T-helper 17 cell (primary cell): ENCODE measurements at regions not wholly inside any gene's neighbourhood (a gene's known extent, or its start where the extent isn't known, plus 50 kb on each side); places are given as distances from the start of the nearest gene placed in this dataset.
"Not testable (repeated sequence)": the region's sequence is repeated elsewhere in the genome, so short reads cannot be mapped to it uniquely, and the experiment has no call there.

Experiments
- ATAC-seq: fragments of 150-1000 bp; cut with Tn5 transposase; 2 replicates; pipeline ENCODE4 v1.10.0; 2021; ENCODE audit warnings: mild to moderate bottlenecking, moderate library complexity
- DNase-seq, 3 donors: peaks; one replicate each; pipeline versions ENCODE4 v3.0.0 to v3.0.0-alpha.2; 2020 to 2021
- H3K9me3 ChIP-seq: one replicate; pipeline ENCODE4 v1.7.0; 2013; ENCODE audit warnings: low read length, mild to moderate bottlenecking; ENCODE audit not compliant: control insufficient read depth, poor library complexity, severe bottlenecking
- H3K27ac Mint-ChIP-seq: one replicate; pipeline ENCODE4 v1.8.0; 2022; ENCODE audit warnings: mild to moderate bottlenecking, moderate library complexity, mixed read lengths
- H3K27me3 Mint-ChIP-seq: one replicate; pipeline ENCODE4 v1.8.0; 2022; ENCODE audit warnings: mixed read lengths
- H3K36me3 Mint-ChIP-seq: one replicate; pipeline ENCODE4 v1.8.0; 2022; ENCODE audit warnings: low read depth, mixed read lengths
- H3K4me1 Mint-ChIP-seq: one replicate; pipeline ENCODE4 v1.8.0; 2022; ENCODE audit warnings: mild to moderate bottlenecking, mixed read lengths
- H3K4me3 Mint-ChIP-seq: one replicate; pipeline ENCODE4 v1.8.0; 2022; ENCODE audit warnings: mild to moderate bottlenecking, moderate library complexity, mixed read lengths

DNA sequence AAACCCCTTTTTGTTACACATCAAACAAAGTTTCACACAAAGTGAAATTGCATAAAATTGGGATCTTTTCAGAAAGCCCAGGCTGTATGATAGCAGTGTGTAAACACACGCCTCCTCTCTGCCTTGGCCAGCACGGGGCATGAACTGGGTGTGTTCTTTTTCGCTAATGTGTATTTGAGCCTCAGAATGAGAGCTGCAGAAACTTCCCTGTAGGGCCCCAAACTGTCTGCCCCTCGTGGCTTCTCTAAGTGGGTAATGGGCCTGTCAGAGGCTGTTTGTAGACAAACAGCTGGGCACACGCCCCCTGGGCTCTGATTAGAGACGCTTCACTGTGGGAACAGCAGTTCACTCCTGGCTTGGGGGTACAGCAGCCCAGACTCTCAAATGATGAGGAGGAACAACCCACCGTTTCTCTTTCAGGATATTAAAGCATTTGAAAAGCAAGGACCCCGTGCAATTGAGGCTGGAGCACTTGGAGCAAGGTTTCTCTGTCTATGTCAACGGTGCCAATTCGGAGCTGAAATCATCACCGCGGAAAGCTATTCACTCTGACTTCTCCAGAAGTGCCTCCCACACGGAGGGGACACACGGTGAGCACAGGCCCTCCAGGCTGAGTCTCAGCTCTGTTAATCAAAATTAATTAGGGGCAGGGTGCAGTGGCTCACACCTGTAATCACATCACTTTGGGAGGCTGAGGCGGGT, 78.4 kb downstream of the KATNIP start:
- DNase-seq (no peak), ATAC-seq (no peak)
- Mint-ChIP-seq H3K36me3 (peaks cover 6% of the 10 kb centered on the region), H3K4me3 (no peak overlapping the region), H3K27ac (no peak overlapping the region), H3K4me1 (no peaks in the 10 kb centered on the region), H3K27me3 (no peaks in the 10 kb centered on the region)
- no peaks in the 10 kb centered on the region for H3K9me3 ChIP-seq

GRCh38 chr16:27628943-27629462, 79.1 kb downstream of the KATNIP start:
- not testable (repeated sequence) for H3K4me3 Mint-ChIP-seq, DNase-seq, H3K4me1 Mint-ChIP-seq

DNA sequence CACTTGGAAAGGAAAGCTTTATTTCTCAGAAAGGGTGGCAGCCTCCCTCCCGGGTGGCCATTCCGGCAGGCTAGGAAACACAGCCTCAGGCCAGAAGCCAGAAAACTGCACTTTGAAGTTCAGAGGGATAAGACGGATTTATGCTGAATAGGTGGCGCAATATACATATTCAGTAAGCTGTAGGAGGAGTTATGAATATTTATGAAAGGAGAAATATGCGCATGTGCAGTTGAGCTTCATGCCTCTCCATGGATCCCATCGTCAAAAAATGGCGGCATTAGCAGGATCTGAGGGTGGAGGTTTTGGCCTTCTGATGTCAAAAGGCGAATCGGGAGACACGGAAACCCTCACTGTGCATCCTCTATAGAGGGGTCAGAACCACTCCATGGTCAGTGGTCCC, 82.3 kb downstream of the KATNIP start:
- Mint-ChIP-seq H3K4me1 (peaks cover 6% of the 10 kb centered on the region), H3K27me3 (no peaks in the 10 kb centered on the region), H3K4me3 (no peak overlapping the region), H3K27ac (no peak overlapping the region), H3K36me3 (peaks cover 9% of the 10 kb centered on the region)
- ATAC-seq (no peak), DNase-seq (no peak)
- H3K9me3 ChIP-seq = no peaks in the 10 kb centered on the region

More at GRCh38 chr16:27628943-27629462, 79.1 kb downstream of the KATNIP start:
- not testable (repeated sequence) for H3K36me3 Mint-ChIP-seq, ATAC-seq, H3K27me3 Mint-ChIP-seq, H3K9me3 ChIP-seq, H3K27ac Mint-ChIP-seq

GRCh38 chr16:27633221-27633620, 83.3 kb downstream of the KATNIP start:
- Mint-ChIP-seq H3K27me3 (no peaks in the 10 kb centered on the region), H3K4me3 (no peak overlapping the region), H3K4me1 (peaks cover 6% of the 10 kb centered on the region), H3K27ac (no peak overlapping the region), H3K36me3 (peaks cover 12% of the 10 kb centered on the region)
- H3K9me3 ChIP-seq = no peaks in the 10 kb centered on the region
- DNase-seq (no peak), ATAC-seq (no peak)

DNA sequence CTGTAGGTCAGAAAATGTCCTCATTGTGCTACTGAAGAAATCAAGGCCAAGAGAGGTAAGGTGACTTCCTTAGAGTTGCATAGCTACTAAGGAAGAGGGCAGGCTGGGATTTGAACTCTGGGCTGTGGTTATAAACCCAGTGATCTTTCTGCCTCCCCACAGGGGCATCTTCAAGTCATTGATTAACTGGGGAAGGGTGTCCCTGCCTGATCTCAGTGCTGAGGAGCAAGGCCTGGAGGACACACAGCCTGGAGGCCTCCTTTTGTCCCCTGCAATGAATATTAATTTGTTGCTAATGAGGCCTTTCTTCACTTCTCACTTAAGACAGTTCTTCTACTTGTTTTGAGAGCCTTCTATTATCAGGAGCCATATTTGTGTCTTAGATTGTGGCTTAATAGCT, 83.8 kb downstream of the KATNIP start:
- no peak overlapping the region for H3K4me3 Mint-ChIP-seq
- no peak overlapping the region for H3K27ac Mint-ChIP-seq
- peaks cover 12% of the 10 kb centered on the region for H3K36me3 Mint-ChIP-seq
- DNase-seq = no peak
- peaks cover 6% of the 10 kb centered on the region for H3K4me1 Mint-ChIP-seq
- no peaks in the 10 kb centered on the region for H3K9me3 ChIP-seq
- H3K27me3 Mint-ChIP-seq = no peaks in the 10 kb centered on the region
- no peak for ATAC-seq

DNA sequence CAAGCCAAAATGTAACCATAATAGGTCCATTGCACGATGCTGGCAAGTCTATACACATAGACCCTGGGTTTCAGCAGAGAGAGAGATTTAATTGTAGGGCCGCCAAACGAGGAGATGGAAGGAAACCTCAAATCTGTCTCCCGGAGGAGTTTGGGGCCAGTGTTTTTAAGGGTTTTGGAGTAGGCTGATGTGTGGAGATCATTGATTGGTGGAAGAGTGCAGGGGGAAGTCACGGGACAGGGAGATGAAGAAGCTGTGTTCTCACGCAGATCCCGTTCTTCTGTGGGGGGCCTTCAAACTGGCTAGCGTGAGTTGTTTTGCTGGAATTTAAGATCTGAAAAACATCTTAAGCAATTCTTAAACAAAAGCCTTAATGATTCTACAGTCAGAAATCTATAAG, 84.8 kb downstream of the KATNIP start:
- H3K27me3 Mint-ChIP-seq = no peaks in the 10 kb centered on the region
- H3K27ac Mint-ChIP-seq = no peak overlapping the region
- no peak for DNase-seq
- H3K4me1 Mint-ChIP-seq = peaks cover 9% of the 10 kb centered on the region
- H3K4me3 Mint-ChIP-seq = no peak overlapping the region
- no peak for ATAC-seq
- no peaks in the 10 kb centered on the region for H3K9me3 ChIP-seq
- H3K36me3 Mint-ChIP-seq = peaks cover 12% of the 10 kb centered on the region

GRCh38 chr16:27636453-27637240, 86.7 kb downstream of the KATNIP start:
- DNase-seq = no peak
- no peak for ATAC-seq
- no peaks in the 10 kb centered on the region for H3K9me3 ChIP-seq
- Mint-ChIP-seq H3K4me3 (no peak overlapping the region), H3K27ac (peak overlapping the region; percentile 11), H3K27me3 (no peaks in the 10 kb centered on the region), H3K36me3 (peaks cover 14% of the 10 kb centered on the region), H3K4me1 (peaks cover 9% of the 10 kb centered on the region)

DNA sequence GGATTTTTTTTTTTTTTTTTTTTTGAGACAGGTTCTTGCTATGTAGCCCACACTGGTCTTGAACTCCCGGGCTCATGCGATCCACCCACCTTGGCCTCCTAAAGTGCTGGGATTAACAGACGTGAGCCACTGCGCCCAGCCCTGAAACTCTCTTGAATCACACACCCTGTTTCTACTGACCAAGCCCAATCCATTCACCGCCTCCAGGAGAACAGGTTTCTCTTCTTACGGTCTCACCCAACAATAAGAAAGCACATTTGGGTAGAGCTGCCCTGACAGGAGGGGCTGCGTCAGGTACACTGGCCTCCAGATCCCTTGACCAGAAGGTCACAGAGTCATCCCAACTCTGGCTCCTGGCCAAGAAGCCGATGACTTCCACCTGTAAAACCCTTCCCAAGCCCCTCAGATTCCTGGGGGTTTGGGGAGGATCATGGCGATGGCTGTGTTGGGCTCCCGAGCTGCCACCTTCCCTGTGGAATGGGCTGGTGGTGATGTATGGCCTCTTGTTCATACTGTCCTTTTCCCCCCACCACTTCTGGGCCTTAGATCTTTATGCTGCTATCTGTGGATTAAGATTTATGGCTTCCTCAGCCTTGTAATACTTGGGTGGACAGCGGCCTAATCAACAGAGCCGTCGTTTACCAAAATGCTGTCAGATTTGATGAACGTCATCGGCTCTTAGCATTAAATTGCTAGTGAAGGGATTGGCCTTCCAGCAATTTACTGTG, 89.1 kb downstream of the KATNIP start:
- Mint-ChIP-seq H3K4me3 (no peak overlapping the region), H3K36me3 (peaks cover 11% of the 10 kb centered on the region), H3K27ac (peak overlapping the region; percentile 67), H3K27me3 (no peaks in the 10 kb centered on the region), H3K4me1 (peaks cover 9% of the 10 kb centered on the region)
- no peak for ATAC-seq
- DNase-seq = no peak
- H3K9me3 ChIP-seq = no peaks in the 10 kb centered on the region

- H3K27me3 Mint-ChIP-seq = no peaks in the 10 kb centered on the region
- no peak for DNase-seq
Observed at GRCh38 chr16:27639561-27640276, 89.8 kb downstream of the KATNIP start.

DNA sequence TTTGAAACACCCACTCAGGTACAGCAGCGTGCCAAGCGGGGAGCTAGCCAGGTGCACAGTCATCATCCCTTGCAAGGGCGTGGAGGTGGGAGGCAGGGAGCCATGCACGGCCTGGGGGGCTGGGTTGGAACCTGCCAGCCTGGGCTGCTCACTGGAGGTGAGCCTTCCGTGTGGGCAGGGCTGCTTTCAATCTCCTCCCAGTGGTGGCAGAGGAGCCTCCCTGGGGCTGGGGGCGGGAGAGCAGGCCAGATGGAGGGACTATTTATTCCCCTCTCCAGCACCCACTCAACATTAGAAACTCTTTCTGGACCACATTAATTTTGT, 90.3 kb downstream of the KATNIP start:
- no peak for ATAC-seq
- Mint-ChIP-seq H3K36me3 (peaks cover 9% of the 10 kb centered on the region), H3K4me3 (no peak overlapping the region), H3K4me1 (peaks cover 6% of the 10 kb centered on the region), H3K27ac (no peak overlapping the region), H3K27me3 (no peaks in the 10 kb centered on the region)
- no peaks in the 10 kb centered on the region for H3K9me3 ChIP-seq
- DNase-seq = no peak

More at GRCh38 chr16:27639561-27640276, 89.8 kb downstream of the KATNIP start:
- no peak overlapping the region for H3K4me3 Mint-ChIP-seq
- H3K4me1 Mint-ChIP-seq = peaks cover 8% of the 10 kb centered on the region
- peaks cover 10% of the 10 kb centered on the region for H3K36me3 Mint-ChIP-seq
- no peaks in the 10 kb centered on the region for H3K9me3 ChIP-seq
- H3K27ac Mint-ChIP-seq = no peak overlapping the region
- ATAC-seq = peak; percentile 44

DNA sequence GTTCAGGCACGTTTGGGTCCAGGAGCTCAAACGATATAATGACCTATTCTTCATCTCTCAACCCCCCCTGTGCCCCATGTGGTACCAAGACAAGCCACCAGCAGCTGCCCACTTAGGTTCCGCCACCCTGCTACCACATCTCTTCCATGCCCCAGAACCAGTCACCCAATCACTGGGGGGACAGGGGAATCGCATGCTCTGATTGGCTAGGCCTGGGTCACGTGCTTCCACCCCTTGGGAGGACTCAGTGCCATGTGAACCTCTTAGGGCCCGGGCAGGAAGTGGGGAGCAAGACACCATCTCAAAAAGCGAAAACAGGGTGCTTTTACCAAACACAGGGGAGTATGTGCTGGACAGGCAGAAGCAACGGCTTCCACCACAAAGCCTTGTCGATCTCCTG, 91.3 kb downstream of the KATNIP start:
- DNase-seq = no peak
- peaks cover 6% of the 10 kb centered on the region for H3K4me1 Mint-ChIP-seq
- H3K9me3 ChIP-seq = no peaks in the 10 kb centered on the region
- H3K27me3 Mint-ChIP-seq = no peaks in the 10 kb centered on the region
- H3K4me3 Mint-ChIP-seq = no peak overlapping the region
- H3K27ac Mint-ChIP-seq = no peak overlapping the region
- peaks cover 9% of the 10 kb centered on the region for H3K36me3 Mint-ChIP-seq
- ATAC-seq = no peak

DNA sequence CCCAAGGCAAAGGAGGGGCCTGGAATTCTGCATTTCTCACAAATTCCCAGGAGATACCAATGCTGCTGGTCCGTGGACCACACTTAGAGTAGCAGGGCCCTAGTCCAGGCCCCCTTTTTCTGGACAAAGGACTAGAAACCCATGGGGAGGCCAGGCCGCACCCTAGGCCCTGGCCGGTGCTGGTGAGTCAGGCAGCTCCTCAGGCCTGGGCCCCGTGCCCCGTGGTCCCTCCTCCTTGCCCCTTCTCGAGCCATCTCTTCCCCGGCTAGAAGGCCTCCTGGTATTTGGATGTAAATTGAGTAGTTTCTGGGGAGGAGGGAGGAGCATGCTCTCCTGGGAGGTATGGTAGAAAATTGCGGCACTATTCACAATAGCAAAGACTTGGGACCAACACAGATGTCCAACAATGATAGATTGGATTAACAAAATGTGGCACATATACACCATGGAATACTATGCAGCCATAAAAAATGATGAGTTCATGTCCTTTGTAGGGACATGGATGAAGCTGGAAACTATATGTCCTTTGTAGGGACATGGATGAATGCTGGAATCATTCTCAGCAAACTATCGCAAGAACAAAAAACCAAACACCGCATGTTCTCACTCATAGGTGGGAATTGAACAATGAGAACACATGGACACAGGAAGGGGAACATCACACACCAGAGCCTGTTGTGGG, 91.9 kb downstream of the KATNIP start:
- not testable (repeated sequence) for H3K9me3 ChIP-seq, ATAC-seq, DNase-seq, H3K4me3 Mint-ChIP-seq, H3K36me3 Mint-ChIP-seq, H3K27ac Mint-ChIP-seq, H3K4me1 Mint-ChIP-seq, H3K27me3 Mint-ChIP-seq
